Body of pancreas (tissue), 4 donors: ENCODE measurements at regions not wholly inside any gene's neighbourhood (a gene's known extent, or its start where the extent isn't known, plus 50 kb on each side); places are given as distances from the start of the nearest gene placed in this dataset.

ENCODE experiments used
- ATAC-seq: fragments of 150-250 bp; one replicate; pipeline ENCODE4 v1.9.1; 2016
- DNase-seq, 4 donors: peaks; one replicate each; pipeline ENCODE4 v3.0.0-alpha.2; 2019
- H3K27ac ChIP-seq, 4 donors: fragments of 200-600 bp; sonication (generic); 1 replicate in 3 of 4; 2 replicates in 1 of 4; pipeline versions ENCODE4 v1.5.1 to v1.6.1; 2016 to 2019; ENCODE audit warnings: mild to moderate bottlenecking in 1 of 4, mixed read lengths in 1 of 4, moderate library complexity in 1 of 4
- H3K27me3 ChIP-seq, 2 donors: fragments of 200-600 bp; sonication (generic); one replicate each; pipeline ENCODE4 v1.6.0; 2016; ENCODE audit warnings: mild to moderate bottlenecking in 1 of 2
- H3K36me3 ChIP-seq, 2 donors: fragments of 200-600 bp; sonication (generic); replicated peaks in 1 of 2; 2 replicates each; pipeline ENCODE4 v1.5.1; 2016; ENCODE audit warnings: low read depth in 2 of 2; ENCODE audit not compliant: insufficient read depth in 1 of 2
- H3K4me1 ChIP-seq: fragments of 200-600 bp; sonication (generic); one replicate; pipeline ENCODE4 v1.6.0; 2016
- H3K4me3 ChIP-seq, 2 donors: fragments of 200-600 bp; sonication (generic); 1 replicate in 1 of 2; 2 replicates in 1 of 2; pipeline ENCODE4 v1.5.1; 2016 to 2019
- H3K9me3 ChIP-seq, 3 donors: fragments of 200-600 bp; sonication (generic); 1 replicate in 2 of 3; 2 replicates in 1 of 3; pipeline ENCODE4 v1.5.1; 2016
- CTCF ChIP-seq, 7 experiments: fragments of 450-650 bp in 4 of 7; fragments of 200-600 bp in 3 of 7; sonication (generic) in 3 of 7; IDR thresholded peaks; one replicate each; pipeline ENCODE4 v1.5.1; 2016 to 2019; ENCODE audit warnings: antibody characterized with exemption in 7 of 7
- POLR2A ChIP-seq, 3 donors: fragments of 450-650 bp; IDR thresholded peaks; one replicate each; pipeline ENCODE4 v1.6.1; 2016; ENCODE audit warnings: antibody characterized with exemption in 3 of 3, mild to moderate bottlenecking in 2 of 3
- WGBS, 2 donors: methylation state at CpG; one replicate each; pipeline ENCODE4 v1.1.5; 2017; 5-methylcytosine and 5-hydroxymethylcytosine counted together
- intact Hi-C: fragments of 100-400 bp; cut with DNase I; formaldehyde crosslinking; loops from one replicate; pipeline ENCODE4 v1.15.1; 2023

GRCh38 chr7:131007439-131008330 is 273.7 kb upstream of the KLF14 start:
- Histone ChIP-seq H3K9me3 (peaks cover 0 to under 1% (median 0%) of the 10 kb centered on the region in 3 donors), H3K36me3 (no peaks in the 10 kb centered on the region), H3K27me3 (no peaks in the 10 kb centered on the region), H3K27ac (peak overlapping the region; percentile 31 to 80 (median 60)), H3K4me1 (peaks cover 39% of the 10 kb centered on the region), H3K4me3 (no peak overlapping the region)
- peak; percentile 74 for ATAC-seq
- DNase-seq: peak; percentile 61 to 79 (median 72)
- TF ChIP-seq POLR2A (IDR thresholded peaks at IDR 0.05): no peak
- peak; percentile 25 to 86 (median 68) for TF ChIP-seq CTCF (IDR thresholded peaks at IDR 0.05)
- intact Hi-C loops: no loop called here
- 42 to 43% methylated on average over 19 of the region's 19 CpGs for WGBS, 2 donors

GRCh38 chr7:131008840-131009711 is 275.1 kb upstream of the KLF14 start:
- no peak for ATAC-seq
- H3K27me3 ChIP-seq: no peaks in the 10 kb centered on the region
- H3K36me3 ChIP-seq: no peaks in the 10 kb centered on the region
- no peak overlapping the region for H3K4me3 ChIP-seq
- DNase-seq: no peak
- H3K27ac ChIP-seq: peak overlapping the region in 2 of 4 donors; percentile 14 to 80
- peaks cover 46% of the 10 kb centered on the region for H3K4me1 ChIP-seq
- H3K9me3 ChIP-seq: no peaks in the 10 kb centered on the region
- 40 to 53% methylated on average over 5 of the region's 5 CpGs for WGBS, 2 donors
- intact Hi-C loops: no loop called here
- no peak for TF ChIP-seq POLR2A (IDR thresholded peaks at IDR 0.05)
- no peak for TF ChIP-seq CTCF (IDR thresholded peaks at IDR 0.05)

DNA sequence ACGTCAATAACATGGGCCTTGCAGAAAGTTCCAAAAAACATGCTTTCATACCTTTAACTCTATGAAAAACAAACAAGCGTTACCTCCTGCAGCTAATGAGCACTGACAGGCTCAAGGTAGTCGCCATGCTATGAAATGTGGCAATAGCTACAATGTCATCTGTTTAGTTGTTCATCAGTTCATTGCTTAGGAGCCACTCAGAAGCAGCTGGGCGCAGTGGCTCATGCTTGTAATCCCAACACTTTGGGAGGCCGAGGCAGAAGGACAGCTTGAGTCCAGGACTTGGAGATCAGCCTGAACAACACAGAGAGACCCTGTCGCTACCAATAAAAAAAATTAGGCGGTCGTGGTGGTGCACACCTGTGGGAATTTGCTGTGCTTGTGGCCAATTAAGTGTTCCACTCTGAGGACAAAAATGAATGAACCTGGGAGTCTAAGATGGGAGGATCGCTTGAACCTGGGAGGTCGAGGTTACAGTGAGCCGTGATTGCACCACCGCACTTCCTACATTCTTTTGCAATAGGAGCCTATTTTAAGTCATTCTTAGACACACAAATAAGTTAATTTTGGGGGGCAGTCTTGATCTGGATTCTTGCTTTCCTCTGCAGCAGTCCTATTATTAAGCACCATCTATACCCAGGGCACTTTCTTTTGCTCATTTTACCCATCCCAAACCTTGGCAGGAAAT is 276.2 kb upstream of the KLF14 start:
- no peak for ATAC-seq
- no peaks in the 10 kb centered on the region for H3K36me3 ChIP-seq
- no peaks in the 10 kb centered on the region for H3K27me3 ChIP-seq
- H3K4me1 ChIP-seq: peaks cover 46% of the 10 kb centered on the region
- 84 to 87% methylated on average over 12 of the region's 12 CpGs for WGBS, 2 donors
- intact Hi-C loops: no loop called here
- no peak overlapping the region for H3K4me3 ChIP-seq
- peak overlapping the region in 2 of 4 donors; percentile 31 to 74 for H3K27ac ChIP-seq
- no peaks in the 10 kb centered on the region for H3K9me3 ChIP-seq
- TF ChIP-seq CTCF (IDR thresholded peaks at IDR 0.05): no peak
- no peak for DNase-seq

- 77 to 82% methylated on average over 6 of the region's 6 CpGs for WGBS, 2 donors
- TF ChIP-seq CTCF (IDR thresholded peaks at IDR 0.05) (no peak), POLR2A (IDR thresholded peaks at IDR 0.05) (no peak)
- H3K27me3 ChIP-seq: no peaks in the 10 kb centered on the region
- no peak overlapping the region for H3K4me3 ChIP-seq
- intact Hi-C loops: no loop called here
- no peaks in the 10 kb centered on the region for H3K36me3 ChIP-seq
- peaks cover 46% of the 10 kb centered on the region for H3K4me1 ChIP-seq
- DNase-seq (no peak), ATAC-seq (no peak)
- H3K27ac ChIP-seq: peak overlapping the region in 3 of 4 donors; percentile 19 to 74 (median 68)
- no peaks in the 10 kb centered on the region for H3K9me3 ChIP-seq
Observed at GRCh38 chr7:131010717-131011431, 276.9 kb upstream of the KLF14 start.
